GM12891 (cell line): ENCODE measurements at regions not wholly inside any gene's neighbourhood (a gene's known extent, or its start where the extent isn't known, plus 50 kb on each side); places are given as distances from the start of the nearest gene placed in this dataset.
"Not testable (repeated sequence)": the region's sequence is repeated elsewhere in the genome, so short reads cannot be mapped to it uniquely, and the experiment has no call there.

Experiments used
- POLR2A ChIP-seq: IDR thresholded peaks from 2 replicates; pipeline ENCODE4 v1.6.1; 2011; ENCODE audit warnings: low read depth, low read length, control low read depth
- POLR2AphosphoS5 ChIP-seq: IDR thresholded peaks from 2 replicates; pipeline ENCODE4 v1.6.1; 2011; ENCODE audit warnings: low read depth, low read length, control low read depth
- POU2F2 ChIP-seq: IDR thresholded peaks from 2 replicates; pipeline ENCODE4 v1.6.1; 2011; ENCODE audit warnings: low read depth, mild to moderate bottlenecking, control low read depth, low read length, moderate library complexity
- SPI1 ChIP-seq: IDR thresholded peaks from 2 replicates; pipeline ENCODE4 v1.6.1; 2011; ENCODE audit warnings: low read depth, low read length, control low read depth
- TAF1 ChIP-seq: IDR thresholded peaks from 2 replicates; pipeline ENCODE4 v1.6.1; 2011; ENCODE audit warnings: low read depth, low read length, control low read depth

DNA sequence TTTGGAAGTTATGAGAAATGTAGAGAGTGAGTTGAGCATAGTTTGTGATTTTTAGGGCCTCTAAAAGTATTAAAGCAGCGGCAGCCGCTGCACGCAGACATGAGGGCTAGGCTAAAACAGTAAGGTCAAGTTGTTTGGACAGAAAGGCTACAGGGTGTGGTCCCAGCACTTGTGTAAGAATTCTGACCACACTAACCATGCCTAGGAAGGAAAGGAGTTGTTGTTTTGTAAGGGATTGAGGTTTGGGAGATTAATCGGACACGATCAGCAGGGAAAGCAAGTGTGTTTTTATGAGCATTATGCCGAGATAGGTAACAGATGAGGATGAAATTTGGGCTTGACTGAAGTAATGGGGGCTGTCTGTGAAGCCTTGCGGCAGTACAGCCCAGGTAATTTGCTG lies 117.9 kb downstream of the ADAMTS15 start:
- TF ChIP-seq POLR2A, POLR2AphosphoS5, TAF1, SPI1, POU2F2: not testable (repeated sequence)
